ENCODE measurements at regions not wholly inside any gene's neighbourhood (a gene's known extent, or its start where the extent isn't known, plus 50 kb on each side); places are given as distances from the start of the nearest gene placed in this dataset.
A peak's percentile ranks its signal among the peaks of the same experiment; 100 is the strongest.

DNA sequence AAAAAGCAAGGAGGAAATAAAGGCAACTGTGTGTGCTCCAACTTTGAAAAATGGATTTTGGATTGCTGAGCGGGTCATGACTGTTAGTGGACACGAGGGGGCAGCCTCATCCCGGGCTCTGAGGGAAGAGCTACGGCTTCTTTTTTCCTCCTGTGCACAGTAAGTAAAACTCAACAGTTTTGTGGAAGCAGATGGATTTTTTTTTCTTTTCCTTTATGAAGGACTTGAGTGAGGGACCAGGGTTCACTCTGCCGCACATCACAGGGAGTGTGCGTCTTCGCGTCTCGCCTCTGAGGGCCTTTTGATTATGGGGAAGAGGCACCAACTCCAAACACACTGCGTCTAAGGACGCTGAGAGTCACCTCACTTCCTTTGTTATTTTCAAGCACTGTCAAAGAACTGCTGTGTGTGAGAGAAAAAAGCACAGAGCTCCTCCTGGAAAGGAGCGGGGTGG lies 80.3 kb upstream of the GOT2 start:
- TF ChIP-seq, protein P1, sequence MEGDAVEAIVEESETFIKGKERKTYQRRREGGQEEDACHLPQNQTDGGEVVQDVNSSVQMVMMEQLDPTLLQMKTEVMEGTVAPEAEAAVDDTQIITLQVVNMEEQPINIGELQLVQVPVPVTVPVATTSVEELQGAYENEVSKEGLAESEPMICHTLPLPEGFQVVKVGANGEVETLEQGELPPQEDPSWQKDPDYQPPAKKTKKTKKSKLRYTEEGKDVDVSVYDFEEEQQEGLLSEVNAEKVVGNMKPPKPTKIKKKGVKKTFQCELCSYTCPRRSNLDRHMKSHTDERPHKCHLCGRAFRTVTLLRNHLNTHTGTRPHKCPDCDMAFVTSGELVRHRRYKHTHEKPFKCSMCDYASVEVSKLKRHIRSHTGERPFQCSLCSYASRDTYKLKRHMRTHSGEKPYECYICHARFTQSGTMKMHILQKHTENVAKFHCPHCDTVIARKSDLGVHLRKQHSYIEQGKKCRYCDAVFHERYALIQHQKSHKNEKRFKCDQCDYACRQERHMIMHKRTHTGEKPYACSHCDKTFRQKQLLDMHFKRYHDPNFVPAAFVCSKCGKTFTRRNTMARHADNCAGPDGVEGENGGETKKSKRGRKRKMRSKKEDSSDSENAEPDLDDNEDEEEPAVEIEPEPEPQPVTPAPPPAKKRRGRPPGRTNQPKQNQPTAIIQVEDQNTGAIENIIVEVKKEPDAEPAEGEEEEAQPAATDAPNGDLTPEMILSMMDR (IDR thresholded peaks at IDR 0.05; ENCODE audit: unreplicated experiment), result peak; percentile 86
- Mint-ChIP-seq H3K9me3 (ENCODE audit: unreplicated experiment) (no peaks in the 10 kb centered on the region), H3K4me1 (ENCODE audit: insufficient read depth, unreplicated experiment) (peaks cover 8% of the 10 kb centered on the region), H3K36me3 (ENCODE audit: insufficient read depth, unreplicated experiment) (no peaks in the 10 kb centered on the region), H3K4me3 (ENCODE audit: unreplicated experiment) (peak overlapping the region; percentile 55), H3K27ac (ENCODE audit: low read depth, unreplicated experiment) (no peak overlapping the region), H3K27me3 (ENCODE audit: insufficient read depth, unreplicated experiment) (no peaks in the 10 kb centered on the region)
- BruUV-seq (replicated peaks), result no TSS peak
- DNase-seq (ENCODE audit: unreplicated experiment), result peak; percentile 49
- ChIA-PET CTCF (interaction anchor here (0.5 to 2.2 kb wide), 38 partner anchors 8 to 1941 kb away, joined by 3 to 10 read pairs (median 4); no protein-coding TSS in a partner anchor), POLR2A (interaction anchor here (0.9 kb wide), 1 partner anchor 15 kb away, joined by 3 read pairs; no protein-coding TSS in a partner anchor)
- intact Hi-C loops (cut with micrococcal nuclease), result no loop called here

DNA sequence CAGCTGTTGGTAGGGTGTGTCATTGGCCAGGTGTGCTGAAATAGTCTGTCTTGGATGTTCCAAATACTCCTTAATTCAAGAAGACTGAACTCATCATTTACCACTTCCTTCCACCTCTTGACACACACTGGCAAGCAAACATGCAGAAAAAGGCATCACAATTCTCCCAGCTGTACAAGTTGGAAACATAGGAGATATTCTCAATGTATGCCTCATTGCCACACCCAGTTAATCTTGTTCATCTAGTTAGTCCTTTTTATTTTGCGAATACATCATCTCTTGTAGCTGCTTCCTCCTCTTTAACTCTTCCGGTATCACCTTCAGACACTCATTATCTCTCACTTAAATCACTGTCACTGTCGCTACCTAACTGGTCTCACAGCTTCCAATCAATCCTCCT lies 75.1 kb upstream of the GOT2 start:
- no TSS peak for BruUV-seq (replicated peaks)
- H3K4me1 Mint-ChIP-seq (ENCODE audit: insufficient read depth, unreplicated experiment), result no peaks in the 10 kb centered on the region
- H3K4me3 Mint-ChIP-seq (ENCODE audit: unreplicated experiment), result no peak overlapping the region
- H3K27me3 Mint-ChIP-seq (ENCODE audit: insufficient read depth, unreplicated experiment), result no peaks in the 10 kb centered on the region
- ChIA-PET CTCF (interaction anchor here (0.6 to 1.2 kb wide), 2 partner anchors 10 to 17 kb away, joined by 3 read pairs; no protein-coding TSS in a partner anchor), POLR2A (no interaction called here)
- H3K36me3 Mint-ChIP-seq (ENCODE audit: insufficient read depth, unreplicated experiment), result no peaks in the 10 kb centered on the region
- intact Hi-C loops (cut with micrococcal nuclease), result no loop called here
- no peak overlapping the region for H3K27ac Mint-ChIP-seq (ENCODE audit: low read depth, unreplicated experiment)
- H3K9me3 Mint-ChIP-seq (ENCODE audit: unreplicated experiment), result peaks cover 11% of the 10 kb centered on the region
- TF ChIP-seq, protein P1 (IDR thresholded peaks at IDR 0.05; ENCODE audit: unreplicated experiment), result no peak
- DNase-seq (ENCODE audit: unreplicated experiment), result no peak

DNA sequence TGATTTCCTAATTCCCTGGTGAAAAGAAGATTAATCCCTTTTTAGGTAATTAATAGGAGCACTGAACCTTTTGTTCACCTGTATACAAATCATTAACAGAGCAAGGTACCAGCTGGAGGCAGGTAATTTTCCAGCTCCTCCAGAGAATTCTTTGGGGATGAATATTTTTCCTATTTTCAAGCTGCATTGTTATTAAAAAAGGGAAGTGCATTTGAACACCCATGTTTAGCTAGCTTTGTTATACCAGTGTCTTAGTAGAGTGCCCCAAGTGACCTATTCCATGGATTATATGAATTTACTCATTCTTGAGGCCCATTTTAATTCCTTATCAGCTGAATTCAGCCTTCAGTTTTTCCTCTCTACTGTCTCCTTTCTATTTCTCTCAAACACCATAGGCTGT lies 73.2 kb upstream of the GOT2 start:
- TF ChIP-seq, protein P1 (IDR thresholded peaks at IDR 0.05; ENCODE audit: unreplicated experiment), result no peak
- Mint-ChIP-seq H3K9me3 (ENCODE audit: unreplicated experiment) (peaks cover 19% of the 10 kb centered on the region), H3K4me1 (ENCODE audit: insufficient read depth, unreplicated experiment) (no peaks in the 10 kb centered on the region), H3K27ac (ENCODE audit: low read depth, unreplicated experiment) (no peak overlapping the region), H3K27me3 (ENCODE audit: insufficient read depth, unreplicated experiment) (no peaks in the 10 kb centered on the region), H3K36me3 (ENCODE audit: insufficient read depth, unreplicated experiment) (peaks cover 3% of the 10 kb centered on the region), H3K4me3 (ENCODE audit: unreplicated experiment) (no peak overlapping the region)
- ChIA-PET CTCF (no interaction called here), POLR2A (interaction anchor here (0.7 kb wide), 1 partner anchor 56 kb away, joined by 3 read pairs; no protein-coding TSS in a partner anchor)
- BruUV-seq (replicated peaks), result no TSS peak
- intact Hi-C loops (cut with micrococcal nuclease), result no loop called here
- DNase-seq (ENCODE audit: unreplicated experiment), result no peak

DNA sequence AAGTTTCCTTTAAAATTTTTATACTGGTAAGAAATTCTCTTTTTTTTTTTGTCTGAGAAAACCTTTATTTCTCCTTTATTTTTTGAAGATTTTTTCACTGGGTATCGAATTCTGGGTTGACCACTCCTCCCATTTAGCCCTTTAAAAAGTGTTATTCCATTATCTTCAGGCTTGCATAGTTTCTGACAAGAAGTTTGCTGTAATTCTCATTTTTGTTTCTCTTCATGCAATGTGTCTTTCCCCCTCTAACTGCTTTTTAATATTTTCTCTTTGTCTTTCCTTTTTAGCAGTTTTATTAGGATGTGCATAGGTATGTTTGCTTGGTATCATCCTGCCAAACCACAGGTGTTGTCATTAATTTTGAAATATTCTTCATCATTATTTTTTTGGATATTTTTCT lies 67.7 kb upstream of the GOT2 start:
- BruUV-seq (replicated peaks), result no TSS peak
- peaks cover 6% of the 10 kb centered on the region for H3K36me3 Mint-ChIP-seq (ENCODE audit: insufficient read depth, unreplicated experiment)
- H3K4me1 Mint-ChIP-seq (ENCODE audit: insufficient read depth, unreplicated experiment), result no peaks in the 10 kb centered on the region
- H3K4me3 Mint-ChIP-seq (ENCODE audit: unreplicated experiment), result no peak overlapping the region
- TF ChIP-seq, protein P1 (IDR thresholded peaks at IDR 0.05; ENCODE audit: unreplicated experiment), result no peak
- ChIA-PET CTCF (interaction anchor here (1.1 kb wide), 1 partner anchor 13 kb away, joined by 3 read pairs; no protein-coding TSS in a partner anchor), POLR2A (no interaction called here)
- DNase-seq (ENCODE audit: unreplicated experiment), result no peak
- H3K27me3 Mint-ChIP-seq (ENCODE audit: insufficient read depth, unreplicated experiment), result no peaks in the 10 kb centered on the region
- no peak overlapping the region for H3K27ac Mint-ChIP-seq (ENCODE audit: low read depth, unreplicated experiment)
- intact Hi-C loops (cut with micrococcal nuclease), result no loop called here
- peaks cover 39% of the 10 kb centered on the region for H3K9me3 Mint-ChIP-seq (ENCODE audit: unreplicated experiment)
